ENCODE measurements at regions not wholly inside any gene's neighbourhood (a gene's known extent, or its start where the extent isn't known, plus 50 kb on each side); places are given as distances from the start of the nearest gene placed in this dataset.
"Not testable (repeated sequence)": the region's sequence is repeated elsewhere in the genome, so short reads cannot be mapped to it uniquely, and the experiment has no call there.

DNA sequence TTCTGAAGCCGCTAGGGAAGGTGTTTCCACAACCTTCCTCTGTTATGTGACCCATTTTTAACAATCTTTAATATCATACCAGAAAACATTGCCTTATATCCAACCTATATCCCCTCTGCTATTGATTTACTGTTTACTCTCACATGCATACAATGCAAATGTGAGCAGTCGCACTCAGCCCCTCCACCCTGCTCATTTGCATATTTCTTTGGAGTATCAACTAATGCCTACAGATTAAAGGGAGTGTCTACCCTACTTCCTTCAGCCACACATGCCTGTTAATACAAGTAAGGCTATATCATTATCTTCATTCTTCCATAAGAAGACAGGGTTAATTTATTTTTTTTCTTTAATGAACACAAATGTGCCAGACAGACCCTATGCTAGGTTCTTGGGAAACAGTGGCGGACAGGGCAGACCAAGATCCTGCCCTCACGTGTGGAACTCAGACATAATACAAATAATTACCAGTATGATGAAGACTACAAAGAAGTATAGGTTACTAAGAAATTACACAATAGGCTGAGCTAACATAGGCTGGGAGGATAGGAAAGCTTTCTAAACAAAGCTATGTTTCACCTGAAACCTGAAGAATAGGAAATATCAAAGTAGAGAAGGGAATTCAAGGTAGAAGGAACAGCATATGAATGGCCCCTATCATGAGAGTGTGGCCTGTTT is 107.3 kb upstream of the MDM1 start:
- DNase-seq (ENCODE audit: low read depth) = no peak
- H3K4me3 ChIP-seq (ENCODE audit: low read depth, low read length) = no peak overlapping the region
- TF ChIP-seq, protein P1, sequence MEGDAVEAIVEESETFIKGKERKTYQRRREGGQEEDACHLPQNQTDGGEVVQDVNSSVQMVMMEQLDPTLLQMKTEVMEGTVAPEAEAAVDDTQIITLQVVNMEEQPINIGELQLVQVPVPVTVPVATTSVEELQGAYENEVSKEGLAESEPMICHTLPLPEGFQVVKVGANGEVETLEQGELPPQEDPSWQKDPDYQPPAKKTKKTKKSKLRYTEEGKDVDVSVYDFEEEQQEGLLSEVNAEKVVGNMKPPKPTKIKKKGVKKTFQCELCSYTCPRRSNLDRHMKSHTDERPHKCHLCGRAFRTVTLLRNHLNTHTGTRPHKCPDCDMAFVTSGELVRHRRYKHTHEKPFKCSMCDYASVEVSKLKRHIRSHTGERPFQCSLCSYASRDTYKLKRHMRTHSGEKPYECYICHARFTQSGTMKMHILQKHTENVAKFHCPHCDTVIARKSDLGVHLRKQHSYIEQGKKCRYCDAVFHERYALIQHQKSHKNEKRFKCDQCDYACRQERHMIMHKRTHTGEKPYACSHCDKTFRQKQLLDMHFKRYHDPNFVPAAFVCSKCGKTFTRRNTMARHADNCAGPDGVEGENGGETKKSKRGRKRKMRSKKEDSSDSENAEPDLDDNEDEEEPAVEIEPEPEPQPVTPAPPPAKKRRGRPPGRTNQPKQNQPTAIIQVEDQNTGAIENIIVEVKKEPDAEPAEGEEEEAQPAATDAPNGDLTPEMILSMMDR (IDR thresholded peaks at IDR 0.05; ENCODE audit: insufficient read depth, low read depth, low read length) = no peak

DNA sequence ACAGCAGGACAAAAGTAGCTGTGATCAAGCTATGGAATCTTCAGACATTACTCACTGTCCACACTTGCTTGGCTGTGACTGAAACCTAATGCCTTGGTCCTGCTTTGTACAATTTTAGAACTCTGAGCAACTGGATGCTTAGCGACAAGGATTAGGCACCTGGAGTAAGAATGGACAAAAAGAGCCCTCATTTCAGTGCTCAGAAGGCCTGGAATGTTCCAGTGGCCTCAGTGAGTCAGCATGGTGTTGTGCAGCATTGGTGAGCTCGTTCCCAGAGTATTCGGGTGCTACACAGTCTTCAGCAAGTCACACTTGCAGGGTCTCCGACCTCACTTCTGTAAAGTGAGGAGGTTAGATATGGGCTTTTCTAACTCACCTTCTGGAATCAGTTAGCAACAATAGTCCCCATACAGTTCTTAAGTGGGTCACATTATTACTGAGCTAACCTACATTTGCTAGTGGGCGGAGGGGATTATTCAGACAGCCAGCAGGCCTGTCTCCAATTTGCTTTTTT is 108.0 kb upstream of the MDM1 start:
- DNase-seq (ENCODE audit: low read depth) = peak; percentile 30
- TF ChIP-seq, protein P1 (IDR thresholded peaks at IDR 0.05; ENCODE audit: insufficient read depth, low read depth, low read length) = no peak
- H3K4me3 ChIP-seq (ENCODE audit: low read depth, low read length) = no peak overlapping the region

DNA sequence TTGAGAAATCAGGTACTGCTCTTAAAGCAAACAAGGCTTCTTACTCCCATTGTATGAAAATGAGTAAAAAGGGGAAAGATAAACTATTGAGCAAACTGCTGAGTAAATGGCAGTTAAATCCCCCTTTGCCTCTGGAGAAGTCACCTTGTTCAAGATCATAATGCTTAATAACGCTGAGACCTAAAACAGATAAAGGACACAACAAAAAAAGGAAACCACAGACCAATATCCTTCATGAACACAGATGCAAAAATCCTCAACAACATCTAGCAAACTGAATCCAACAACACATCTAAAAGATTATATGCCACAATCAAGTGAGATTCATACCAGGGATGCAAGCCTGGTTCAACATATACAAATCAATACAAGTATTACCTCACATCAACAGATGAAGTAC is 109.0 kb upstream of the MDM1 start:
- no peak overlapping the region for H3K4me3 ChIP-seq (ENCODE audit: low read depth, low read length)
- DNase-seq (ENCODE audit: low read depth) = no peak
- TF ChIP-seq, protein P1 (IDR thresholded peaks at IDR 0.05; ENCODE audit: insufficient read depth, low read depth, low read length) = no peak

DNA sequence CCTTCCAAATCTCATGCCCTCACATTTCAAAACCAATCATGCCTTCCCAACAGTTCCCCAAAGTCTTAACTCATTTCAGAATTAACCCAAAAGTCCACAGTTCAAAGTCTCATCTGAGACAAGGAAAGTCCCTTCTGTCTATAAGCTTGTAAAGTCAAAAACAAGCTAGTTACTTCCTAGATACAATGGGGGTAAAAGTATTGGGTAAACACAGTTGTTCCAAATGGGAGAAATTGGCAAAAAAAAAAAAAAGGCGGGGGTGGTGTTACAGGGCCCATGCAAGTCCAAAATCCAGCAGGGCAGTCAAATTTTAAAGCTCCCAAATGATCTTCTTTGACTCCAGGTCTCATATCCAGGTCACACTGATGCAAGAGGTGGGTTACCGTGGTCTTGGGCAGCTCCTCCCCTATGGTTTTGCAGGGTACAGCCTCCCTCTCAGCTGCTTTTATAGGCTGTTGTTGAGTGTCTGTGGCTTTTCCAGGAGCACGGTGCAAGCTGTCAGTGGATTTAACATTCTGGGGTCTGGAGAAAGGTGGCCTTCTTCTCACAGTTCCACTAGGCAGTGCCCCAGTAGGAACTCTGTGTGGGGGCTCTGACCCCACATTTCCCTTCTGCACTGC is 110.3 kb upstream of the MDM1 start:
- DNase-seq (ENCODE audit: low read depth); H3K4me3 ChIP-seq (ENCODE audit: low read depth, low read length): not testable (repeated sequence)

DNA sequence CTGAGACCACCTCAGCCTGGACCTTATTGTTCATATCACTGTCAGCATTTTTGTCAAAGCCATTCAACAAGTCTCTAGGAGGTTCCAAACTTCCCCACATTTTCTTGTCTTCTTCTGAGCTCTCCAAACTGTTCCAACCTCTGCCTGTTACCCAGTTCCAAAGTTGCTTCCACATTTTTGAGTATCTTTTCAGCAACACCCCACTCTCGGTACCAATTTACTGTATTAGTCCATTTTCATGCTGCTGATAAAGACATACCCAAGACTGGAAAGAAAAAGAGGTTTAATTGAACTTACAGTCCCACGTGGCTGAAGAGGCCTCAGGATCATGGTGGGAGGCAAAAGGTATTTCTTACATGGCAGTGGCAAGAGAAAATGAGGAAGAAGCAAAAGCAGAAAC is 111.5 kb upstream of the MDM1 start:
- not testable (repeated sequence) for DNase-seq (ENCODE audit: low read depth); H3K4me3 ChIP-seq (ENCODE audit: low read depth, low read length)

DNA sequence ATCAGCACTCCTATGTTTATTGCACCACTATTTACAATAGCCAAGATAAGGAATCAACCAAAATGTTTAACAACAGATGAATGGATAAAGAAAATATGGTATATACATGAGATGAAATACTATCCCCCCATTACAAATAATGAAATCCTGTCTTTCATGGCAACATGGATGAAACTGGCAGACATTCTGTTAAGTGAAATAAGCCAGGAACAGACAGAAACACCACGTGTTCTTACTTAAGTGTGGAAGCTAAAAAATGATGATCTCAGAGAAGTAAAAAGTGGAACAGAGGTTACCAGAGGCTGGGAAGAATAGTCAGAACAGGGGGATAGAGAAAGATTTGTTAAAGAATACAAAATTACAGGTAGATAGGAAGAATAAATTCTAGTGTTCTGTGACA is 113.7 kb upstream of the MDM1 start:
- DNase-seq (ENCODE audit: low read depth) = peak; percentile 78
- no peak overlapping the region for H3K4me3 ChIP-seq (ENCODE audit: low read depth, low read length)
- TF ChIP-seq, protein P1 (IDR thresholded peaks at IDR 0.05; ENCODE audit: insufficient read depth, low read depth, low read length) = no peak

DNA sequence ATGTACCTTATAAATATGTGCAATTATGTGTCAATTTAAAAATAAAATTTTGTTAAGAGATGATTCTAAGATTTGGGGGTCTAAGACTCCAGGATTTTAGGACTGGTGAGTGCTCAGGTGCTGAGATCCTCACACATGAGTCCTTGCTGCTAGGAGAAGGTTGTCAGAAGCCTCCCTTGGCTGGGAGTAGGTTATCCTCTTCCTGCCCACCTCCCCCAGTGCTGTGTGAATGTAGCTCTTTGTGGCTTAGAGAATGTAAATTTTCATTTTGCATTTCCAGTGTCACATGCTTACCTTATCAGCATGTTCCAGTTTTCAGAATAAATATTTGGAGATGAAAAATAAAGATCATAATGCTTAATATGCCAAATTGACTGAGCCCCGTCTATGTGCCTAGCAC is 114.2 kb upstream of the MDM1 start:
- TF ChIP-seq, protein P1 (IDR thresholded peaks at IDR 0.05; ENCODE audit: insufficient read depth, low read depth, low read length) = no peak
- DNase-seq (ENCODE audit: low read depth) = no peak
- H3K4me3 ChIP-seq (ENCODE audit: low read depth, low read length) = no peak overlapping the region

Data from fibroblast of villous mesenchyme (primary cell).